HG03139 (cell line): ENCODE measurements at regions not wholly inside any gene's neighbourhood (a gene's known extent, or its start where the extent isn't known, plus 50 kb on each side); places are given as distances from the start of the nearest gene placed in this dataset.
"Not testable (repeated sequence)": the region's sequence is repeated elsewhere in the genome, so short reads cannot be mapped to it uniquely, and the experiment has no call there.

Source experiments
- ATAC-seq: cut with Tn5 transposase; IDR thresholded peaks from one replicate; pipeline ENCODE4 v1.9.1; 2021; ENCODE audit not compliant: unreplicated experiment

- ATAC-seq: no peak
Observed at GRCh38 chr6:163738725-163739407, 324.3 kb downstream of the QKI start.

- ATAC-seq: no peak
Observed at GRCh38 chr6:163738304-163738703, 323.8 kb downstream of the QKI start.

- ATAC-seq: no peak
Observed at GRCh38 chr6:163735076-163735475, 320.6 kb downstream of the QKI start.

GRCh38 chr6:163733061-163733460 lies 318.5 kb downstream of the QKI start:
- ATAC-seq: no peak

GRCh38 chr6:163732479-163732878 lies 318.0 kb downstream of the QKI start:
- ATAC-seq: no peak

- not testable (repeated sequence) for ATAC-seq
Observed at GRCh38 chr6:163732014-163732351, 317.5 kb downstream of the QKI start.

- no peak for ATAC-seq
Observed at GRCh38 chr6:163731215-163732013, 316.9 kb downstream of the QKI start.

GRCh38 chr6:163730246-163731210 lies 316.0 kb downstream of the QKI start:
- no peak for ATAC-seq

GRCh38 chr6:163729127-163729872 lies 314.8 kb downstream of the QKI start:
- no peak for ATAC-seq

GRCh38 chr6:163728442-163729126 lies 314.1 kb downstream of the QKI start:
- no peak for ATAC-seq

- ATAC-seq: no peak
Observed at GRCh38 chr6:163726037-163726695, 311.6 kb downstream of the QKI start.

- no peak for ATAC-seq
Observed at GRCh38 chr6:163725008-163725941, 310.8 kb downstream of the QKI start.

- no peak for ATAC-seq
Observed at GRCh38 chr6:163724196-163724595, 309.7 kb downstream of the QKI start.

- ATAC-seq: no peak
Observed at GRCh38 chr6:163723759-163724158, 309.2 kb downstream of the QKI start.

- no peak for ATAC-seq
Observed at GRCh38 chr6:163721922-163722692, 307.6 kb downstream of the QKI start.

GRCh38 chr6:163721435-163721834 lies 306.9 kb downstream of the QKI start:
- ATAC-seq: no peak

- ATAC-seq: no peak
Observed at GRCh38 chr6:163720460-163721235, 306.1 kb downstream of the QKI start.
